ENCODE measurements at regions not wholly inside any gene's neighbourhood (a gene's known extent, or its start where the extent isn't known, plus 50 kb on each side); places are given as distances from the start of the nearest gene placed in this dataset.

GRCh38 chr4:173860094-173860493 is 330.1 kb upstream of the HAND2 start:
- TF ChIP-seq POLR2AphosphoS5 (IDR thresholded peaks at IDR 0.05; ENCODE audit: low read depth, low read length): no peak
- no peak for TF ChIP-seq FOXP2 (optimal IDR thresholded peaks at IDR 0.05; ENCODE audit: borderline replicate concordance, extremely low read depth, extremely low read length, insufficient read depth)
- TF ChIP-seq TAF1 (IDR thresholded peaks at IDR 0.05; ENCODE audit: borderline replicate concordance, insufficient read depth, low read length): no peak
- no peak for TF ChIP-seq REST (IDR thresholded peaks at IDR 0.05; ENCODE audit: insufficient read depth in 1 of 2, low read depth in 2 of 2, low read length in 2 of 2)
- TF ChIP-seq SIN3A (IDR thresholded peaks at IDR 0.05; ENCODE audit: borderline replicate concordance, insufficient read depth, low read length): no peak

GRCh38 chr4:173859091-173859713 is 329.2 kb upstream of the HAND2 start:
- TF ChIP-seq REST (IDR thresholded peaks at IDR 0.05; ENCODE audit: insufficient read depth in 1 of 2, low read depth in 2 of 2, low read length in 2 of 2) (no peak), POLR2AphosphoS5 (IDR thresholded peaks at IDR 0.05; ENCODE audit: low read depth, low read length) (no peak), FOXP2 (optimal IDR thresholded peaks at IDR 0.05; ENCODE audit: borderline replicate concordance, extremely low read depth, extremely low read length, insufficient read depth) (no peak), SIN3A (IDR thresholded peaks at IDR 0.05; ENCODE audit: borderline replicate concordance, insufficient read depth, low read length) (no peak), TAF1 (IDR thresholded peaks at IDR 0.05; ENCODE audit: borderline replicate concordance, insufficient read depth, low read length) (no peak)

GRCh38 chr4:173858471-173858870 is 328.4 kb upstream of the HAND2 start:
- TF ChIP-seq REST (IDR thresholded peaks at IDR 0.05; ENCODE audit: insufficient read depth in 1 of 2, low read depth in 2 of 2, low read length in 2 of 2) (no peak), POLR2AphosphoS5 (IDR thresholded peaks at IDR 0.05; ENCODE audit: low read depth, low read length) (no peak), FOXP2 (optimal IDR thresholded peaks at IDR 0.05; ENCODE audit: borderline replicate concordance, extremely low read depth, extremely low read length, insufficient read depth) (no peak), SIN3A (IDR thresholded peaks at IDR 0.05; ENCODE audit: borderline replicate concordance, insufficient read depth, low read length) (no peak), TAF1 (IDR thresholded peaks at IDR 0.05; ENCODE audit: borderline replicate concordance, insufficient read depth, low read length) (no peak)

GRCh38 chr4:173857828-173858227 is 327.8 kb upstream of the HAND2 start:
- TF ChIP-seq TAF1 (IDR thresholded peaks at IDR 0.05; ENCODE audit: borderline replicate concordance, insufficient read depth, low read length): no peak
- TF ChIP-seq POLR2AphosphoS5 (IDR thresholded peaks at IDR 0.05; ENCODE audit: low read depth, low read length): no peak
- no peak for TF ChIP-seq SIN3A (IDR thresholded peaks at IDR 0.05; ENCODE audit: borderline replicate concordance, insufficient read depth, low read length)
- no peak for TF ChIP-seq REST (IDR thresholded peaks at IDR 0.05; ENCODE audit: insufficient read depth in 1 of 2, low read depth in 2 of 2, low read length in 2 of 2)
- TF ChIP-seq FOXP2 (optimal IDR thresholded peaks at IDR 0.05; ENCODE audit: borderline replicate concordance, extremely low read depth, extremely low read length, insufficient read depth): no peak

Measured in PFSK-1 (cell line).